ENCODE measurements at regions not wholly inside any gene's neighbourhood (a gene's known extent, or its start where the extent isn't known, plus 50 kb on each side); places are given as distances from the start of the nearest gene placed in this dataset.

- TF ChIP-seq ZBTB5 (IDR thresholded peaks at IDR 0.05) (no peak), ZNF551 (CRISPR knock-in tag; IDR thresholded peaks at IDR 0.05) (no peak), GATAD2A (IDR thresholded peaks at IDR 0.05) (no peak)
Observed at GRCh38 chr15:78697449-78697848, 56.4 kb upstream of the CHRNB4 start (continued).

GRCh38 chr15:78696436-78696835 lies 55.4 kb upstream of the CHRNB4 start:
- Histone ChIP-seq H3K27me3 (ENCODE audit: control insufficient read depth in 2 of 2, insufficient read depth in 2 of 2, low read length in 2 of 2) (peaks cover 0 to 14% of the 10 kb centered on the region in 2 experiments; a peak in 3 of 5 replicates), H3K9me3 (replicated peaks; ENCODE audit: control insufficient read depth, insufficient read depth, low read depth, low read length) (no peaks in the 10 kb centered on the region), H3K9me1 (ENCODE audit: control insufficient read depth, insufficient read depth, low read length) (no peaks in the 10 kb centered on the region), H3K9ac (ENCODE audit: insufficient read depth in 1 of 2, low read depth in 2 of 2, low read length in 2 of 2) (no peak overlapping the region), H3K4me1 (replicated peaks in 1 of 2; ENCODE audit: control insufficient read depth in 2 of 2, insufficient read depth in 2 of 2, low read length in 2 of 2) (peaks cover 0 to 5% of the 10 kb centered on the region in 2 experiments; a peak in 2 of 5 replicates), H3K36me3 (ENCODE audit: control insufficient read depth, insufficient read depth, low read length) (no peaks in the 10 kb centered on the region), H4K20me1 (replicated peaks; ENCODE audit: control insufficient read depth, insufficient read depth, low read length) (no peaks in the 10 kb centered on the region), H2AFZ (ENCODE audit: low read depth, low read length) (no peak overlapping the region), H3K4me2 (ENCODE audit: insufficient read depth, low read length) (no peak overlapping the region), H3K79me2 (ENCODE audit: control insufficient read depth, insufficient read depth, low read length) (no peaks in the 10 kb centered on the region), H3K27ac (ENCODE audit: extremely low read depth, low read depth, low read length) (no peak overlapping the region), H3K4me3 (no peak overlapping the region)
- ChIA-PET POLR2A (interaction anchor here (1.2 kb wide), 1 partner anchor 21 kb away, joined by 4 read pairs; no protein-coding TSS in a partner anchor), CTCF (ENCODE audit: low intra/inter-chr PET ratio) (no interaction called here)
- FAIRE-seq (no peak), ATAC-seq (no peak), DNase-seq (ENCODE audit: extremely low read depth in 1 of 4, low spot score in 3 of 4) (no peak)
- no TSS peak for BruUV-seq (replicated peaks)
- intact Hi-C loops (cut with micrococcal nuclease) (no loop called here), in situ Hi-C loops (cut with MboI) (no loop called here)
- no peak for TF ChIP-seq SRSF9 (IDR thresholded peaks at IDR 0.05; ENCODE audit: borderline replicate concordance, low read depth, low read length)

Measured in K562 (cell line).